Upper lobe of left lung (tissue), 6 donors: ENCODE measurements at regions not wholly inside any gene's neighbourhood (a gene's known extent, or its start where the extent isn't known, plus 50 kb on each side); places are given as distances from the start of the nearest gene placed in this dataset.
A peak's percentile ranks its signal among the peaks of the same experiment; 100 is the strongest.

ENCODE experiments used
- ATAC-seq, 2 donors: fragments of 200-7000 bp; cut with Tn5 transposase; one replicate each; pipeline ENCODE4 v1.9.1; 2022; ENCODE audit warnings: mild to moderate bottlenecking in 2 of 2, moderate library complexity in 2 of 2; ENCODE audit not compliant: low FRiP score in 2 of 2
- DNase-seq, 2 donors: peaks; one replicate each; pipeline ENCODE4 v3.0.0-alpha.2; 2019 to 2020
- H3K27ac ChIP-seq, 4 donors: fragments of 200-600 bp; sonication (generic); one replicate each; pipeline ENCODE4 v1.5.1; 2016 to 2019
- H3K27me3 ChIP-seq, 4 donors: fragments of 200-600 bp; sonication (generic); one replicate each; pipeline ENCODE4 v1.5.1; 2017 to 2019
- H3K36me3 ChIP-seq, 4 donors: fragments of 200-600 bp; sonication (generic); one replicate each; pipeline ENCODE4 v1.5.1; 2016 to 2019
- H3K4me1 ChIP-seq, 4 donors: fragments of 200-600 bp; sonication (generic); one replicate each; pipeline ENCODE4 v1.5.1; 2018 to 2019
- H3K4me3 ChIP-seq, 4 donors: fragments of 200-600 bp; sonication (generic); one replicate each; pipeline ENCODE4 v1.5.1; 2017 to 2019; ENCODE audit warnings: mild to moderate bottlenecking in 2 of 4, moderate library complexity in 1 of 4
- H3K9me3 ChIP-seq, 4 donors: fragments of 200-600 bp; sonication (generic); one replicate each; pipeline ENCODE4 v1.5.1; 2018 to 2019
- CTCF ChIP-seq, 6 experiments: fragments of 450-650 bp in 4 of 6; fragments of 200-600 bp in 2 of 6; sonication (generic) in 2 of 6; IDR thresholded peaks; one replicate each; pipeline ENCODE4 v1.5.1; 2016 to 2019; ENCODE audit warnings: antibody characterized with exemption in 6 of 6
- EP300 ChIP-seq, 4 donors: sonication (generic); formaldehyde crosslinking; IDR thresholded peaks; one replicate each; pipeline ENCODE4 v1.5.1; 2017; ENCODE audit warnings: antibody characterized with exemption in 4 of 4, control low read depth in 2 of 4
- POLR2A ChIP-seq, 4 donors: fragments of 450-650 bp; IDR thresholded peaks; one replicate each; pipeline ENCODE4 v1.5.1; 2016 to 2017; ENCODE audit warnings: antibody characterized with exemption in 4 of 4, mild to moderate bottlenecking in 2 of 4
- POLR2AphosphoS5 ChIP-seq, 2 donors: sonication (generic); formaldehyde crosslinking; IDR thresholded peaks; one replicate each; pipeline ENCODE4 v1.5.1; 2017; ENCODE audit warnings: antibody characterized with exemption in 2 of 2
- WGBS, 2 donors: methylation state at CpG; one replicate each; pipeline ENCODE4 v1.1.5; 2017 to 2018; 5-methylcytosine and 5-hydroxymethylcytosine counted together
- donor health status: DM: no; HTN: no; CAD: no; lungs with moderate emphysema.
- donor health status: DM: no; HTN: yes; CAD: no; lungs with severe emphysema.

DNA sequence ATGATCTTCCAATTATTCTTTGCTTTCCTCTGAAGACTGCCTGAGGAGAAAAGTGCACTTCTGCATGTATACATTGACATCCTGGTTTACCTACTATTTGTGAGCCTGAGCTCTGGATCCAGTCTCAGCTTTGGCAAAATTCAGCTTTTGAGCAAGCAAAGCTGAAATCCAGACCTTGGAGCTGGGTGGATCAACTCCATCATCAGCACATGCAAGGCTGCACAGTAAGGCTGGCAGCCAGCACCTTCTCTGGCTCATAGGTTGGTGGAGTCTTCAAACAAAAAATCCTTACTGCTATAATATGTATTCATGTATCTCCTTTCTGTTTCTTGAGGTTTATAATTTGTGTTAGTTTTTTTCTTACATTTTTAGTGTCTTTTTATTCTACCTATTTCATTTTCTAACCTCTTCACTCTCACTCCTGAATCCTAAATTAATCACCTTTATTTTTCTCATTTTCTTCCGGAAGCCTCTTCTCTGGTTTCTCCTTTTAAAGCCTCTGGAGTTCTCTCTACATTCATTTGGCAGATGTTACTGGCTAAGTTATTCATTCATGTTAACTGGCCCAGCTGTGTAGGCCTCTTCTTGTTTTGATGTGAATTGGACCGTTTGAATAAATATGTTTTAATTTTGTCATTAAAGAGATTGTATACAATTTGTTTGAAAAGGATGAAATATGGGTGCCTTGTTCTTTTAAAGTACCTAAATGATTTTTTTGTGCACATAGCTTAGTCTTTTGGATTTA lies 224.8 kb downstream of the DACT1 start:
- Histone ChIP-seq H3K4me3 (no peak overlapping the region), H3K4me1 (no peaks in the 10 kb centered on the region), H3K27me3 (no peaks in the 10 kb centered on the region), H3K9me3 (no peaks in the 10 kb centered on the region), H3K36me3 (no peaks in the 10 kb centered on the region), H3K27ac (no peak overlapping the region)
- DNase-seq: no peak
- TF ChIP-seq EP300 (IDR thresholded peaks at IDR 0.05) (no peak), POLR2AphosphoS5 (IDR thresholded peaks at IDR 0.05) (no peak), POLR2A (IDR thresholded peaks at IDR 0.05) (no peak), CTCF (IDR thresholded peaks at IDR 0.05) (no peak)
- no peak for ATAC-seq
- 71 to 82% methylated on average over 2 of the region's 2 CpGs for WGBS, 2 donors

- no peak overlapping the region for H3K27ac ChIP-seq
- WGBS, 2 donors: 62 to 74% methylated on average over 10 of the region's 10 CpGs
These were observed 226.0 kb downstream of the DACT1 start for GRCh38 chr14:58863661-58864345.

GRCh38 chr14:58864751-58865513 lies 227.2 kb downstream of the DACT1 start:
- ATAC-seq: peak in 1 of 2 donors; percentile 12
- H3K4me1 ChIP-seq: no peaks in the 10 kb centered on the region
- no peaks in the 10 kb centered on the region for H3K9me3 ChIP-seq
- no peak for DNase-seq
- TF ChIP-seq CTCF (IDR thresholded peaks at IDR 0.05) (no peak), EP300 (IDR thresholded peaks at IDR 0.05) (no peak), POLR2A (IDR thresholded peaks at IDR 0.05) (no peak), POLR2AphosphoS5 (IDR thresholded peaks at IDR 0.05) (no peak)
- H3K27ac ChIP-seq: no peak overlapping the region
- no peaks in the 10 kb centered on the region for H3K36me3 ChIP-seq
- no peaks in the 10 kb centered on the region for H3K27me3 ChIP-seq
- WGBS, 2 donors: 60 to 75% methylated on average over 7 of the region's 7 CpGs
- no peak overlapping the region for H3K4me3 ChIP-seq

More at GRCh38 chr14:58863661-58864345, 226.0 kb downstream of the DACT1 start:
- Histone ChIP-seq H3K9me3 (no peaks in the 10 kb centered on the region), H3K36me3 (no peaks in the 10 kb centered on the region), H3K4me3 (no peak overlapping the region), H3K4me1 (no peaks in the 10 kb centered on the region), H3K27me3 (no peaks in the 10 kb centered on the region)
- DNase-seq: no peak
- peak in 1 of 2 donors; percentile 33 for ATAC-seq
- TF ChIP-seq EP300 (IDR thresholded peaks at IDR 0.05) (no peak), POLR2A (IDR thresholded peaks at IDR 0.05) (no peak)

DNA sequence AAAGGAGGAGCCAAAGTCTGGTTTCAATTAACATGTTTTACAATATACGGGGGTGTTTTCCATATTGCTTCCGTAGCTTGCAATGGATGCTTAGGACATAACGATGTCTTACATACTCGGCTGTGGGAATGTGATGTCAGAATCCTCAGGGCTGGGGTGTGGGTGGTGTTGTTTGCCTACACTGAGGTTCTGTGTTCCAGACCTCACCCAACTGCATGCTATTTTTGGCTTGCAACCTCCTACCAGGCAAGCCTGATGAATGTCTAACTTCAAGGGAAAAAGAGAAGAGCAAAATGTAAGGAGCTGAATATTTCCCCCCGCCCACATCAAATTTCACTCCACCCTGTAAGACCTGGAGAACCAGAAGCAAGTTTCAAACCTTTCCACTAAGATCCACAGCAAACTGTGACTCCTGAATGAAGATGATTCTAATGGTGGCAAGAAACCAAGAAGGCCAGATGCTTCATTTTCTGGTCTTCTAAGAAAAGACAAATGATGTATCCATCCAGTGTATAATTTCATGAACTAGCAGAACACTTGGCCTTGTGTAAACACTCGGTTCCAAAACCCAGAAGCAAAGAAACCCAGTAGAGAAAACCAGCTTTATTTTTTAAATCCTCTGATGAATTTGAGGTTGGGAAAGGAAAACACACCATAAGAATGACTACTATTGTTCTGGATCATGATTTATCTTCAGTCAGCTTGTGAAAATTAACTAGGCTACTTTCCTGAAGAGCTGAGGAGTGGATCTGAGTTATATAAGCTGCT lies 227.9 kb downstream of the DACT1 start:
- 85% methylated on average over 6 of the region's 6 CpGs for WGBS, 2 donors
- no peak overlapping the region for H3K27ac ChIP-seq
- ATAC-seq: peak in 1 of 2 donors; percentile 37
- no peaks in the 10 kb centered on the region for H3K9me3 ChIP-seq
- DNase-seq: no peak
- no peaks in the 10 kb centered on the region for H3K4me1 ChIP-seq
- no peak overlapping the region for H3K4me3 ChIP-seq
- TF ChIP-seq CTCF (IDR thresholded peaks at IDR 0.05) (no peak), POLR2A (IDR thresholded peaks at IDR 0.05) (no peak)
- H3K27me3 ChIP-seq: no peaks in the 10 kb centered on the region
- no peaks in the 10 kb centered on the region for H3K36me3 ChIP-seq

DNA sequence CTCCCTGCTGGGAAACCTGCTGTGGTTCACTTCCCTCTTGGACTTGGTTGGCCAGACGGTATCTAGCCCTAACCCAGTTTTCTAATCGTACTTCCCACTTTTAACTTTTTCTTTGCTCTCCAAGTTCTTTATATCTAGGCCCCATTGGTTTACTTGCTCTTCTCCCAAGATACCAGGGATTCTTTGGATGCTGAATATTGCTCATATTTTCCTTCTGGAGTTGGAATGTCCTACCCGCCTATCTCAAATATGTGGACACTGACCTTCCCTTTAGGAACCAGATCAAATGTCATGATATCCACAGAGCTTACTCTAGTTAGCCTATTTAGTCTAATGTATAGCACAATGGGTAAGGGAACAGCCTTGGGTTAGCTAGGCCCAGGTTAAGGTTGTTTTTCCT lies 228.6 kb downstream of the DACT1 start:
- Histone ChIP-seq H3K4me3 (no peak overlapping the region), H3K4me1 (no peaks in the 10 kb centered on the region), H3K27me3 (no peaks in the 10 kb centered on the region), H3K36me3 (no peaks in the 10 kb centered on the region), H3K27ac (no peak overlapping the region), H3K9me3 (no peaks in the 10 kb centered on the region)
- ATAC-seq (peak in 1 of 2 donors; percentile 22), DNase-seq (no peak)
- 76 to 88% methylated on average over 3 of the region's 3 CpGs for WGBS, 2 donors
- TF ChIP-seq POLR2A (IDR thresholded peaks at IDR 0.05): no peak
- no peak for TF ChIP-seq EP300 (IDR thresholded peaks at IDR 0.05)
- TF ChIP-seq CTCF (IDR thresholded peaks at IDR 0.05): no peak
- no peak for TF ChIP-seq POLR2AphosphoS5 (IDR thresholded peaks at IDR 0.05)
